ENCODE measurements at regions not wholly inside any gene's neighbourhood (a gene's known extent, or its start where the extent isn't known, plus 50 kb on each side); places are given as distances from the start of the nearest gene placed in this dataset.

- ATAC-seq (no peak), DNase-seq (ENCODE audit: extremely low read depth in 1 of 4, low spot score in 3 of 4) (no peak), FAIRE-seq (no peak)
- Histone ChIP-seq H4K20me1 (replicated peaks; ENCODE audit: control insufficient read depth, insufficient read depth, low read length) (no peaks in the 10 kb centered on the region), H3K4me3 (no peak overlapping the region), H3K27ac (ENCODE audit: extremely low read depth, low read depth, low read length) (no peak overlapping the region), H3K4me1 (replicated peaks in 1 of 2; ENCODE audit: control insufficient read depth in 2 of 2, insufficient read depth in 2 of 2, low read length in 2 of 2) (no peaks in the 10 kb centered on the region), H2AFZ (ENCODE audit: low read depth, low read length) (no peak overlapping the region), H3K36me3 (ENCODE audit: control insufficient read depth, insufficient read depth, low read length) (no peaks in the 10 kb centered on the region), H3K4me2 (ENCODE audit: insufficient read depth, low read length) (no peak overlapping the region), H3K9me3 (replicated peaks; ENCODE audit: control insufficient read depth, insufficient read depth, low read depth, low read length) (no peaks in the 10 kb centered on the region), H3K9ac (ENCODE audit: insufficient read depth in 1 of 2, low read depth in 2 of 2, low read length in 2 of 2) (no peak overlapping the region), H3K9me1 (ENCODE audit: control insufficient read depth, insufficient read depth, low read length) (no peaks in the 10 kb centered on the region), H3K27me3 (ENCODE audit: control insufficient read depth in 2 of 2, insufficient read depth in 2 of 2, low read length in 2 of 2) (no peaks in the 10 kb centered on the region), H3K79me2 (ENCODE audit: control insufficient read depth, insufficient read depth, low read length) (no peaks in the 10 kb centered on the region)
- ChIA-PET POLR2A (no interaction called here), CTCF (ENCODE audit: low intra/inter-chr PET ratio) (no interaction called here)
- no TSS peak for BruUV-seq (replicated peaks)
- TF ChIP-seq TRIM24 (IDR thresholded peaks at IDR 0.05) = no peak
- no peak for TF ChIP-seq SAFB (IDR thresholded peaks at IDR 0.05; ENCODE audit: borderline replicate concordance, low read depth, low read length)
- no peak for TF ChIP-seq DDX20 (tag; IDR thresholded peaks at IDR 0.05; ENCODE audit: low read depth)
- no peak for TF ChIP-seq ELF1 (tag; IDR thresholded peaks at IDR 0.05)
- TF ChIP-seq PTRF (tag; IDR thresholded peaks at IDR 0.05) = no peak
- no peak for TF ChIP-seq ZNF740 (CRISPR knock-in tag; IDR thresholded peaks at IDR 0.05)
- TF ChIP-seq ZNF740 (tag; IDR thresholded peaks at IDR 0.05) = no peak
- no peak for TF ChIP-seq NCOR1 (IDR thresholded peaks at IDR 0.05)
- no peak for TF ChIP-seq ZNF232 (CRISPR knock-in tag; IDR thresholded peaks at IDR 0.05)
- no peak for TF ChIP-seq MNT (conservative IDR thresholded peaks at IDR 0.05)
- TF ChIP-seq GABPB1 (CRISPR knock-in tag; IDR thresholded peaks at IDR 0.05) = no peak
- intact Hi-C loops (cut with micrococcal nuclease) (no loop called here), in situ Hi-C loops (cut with MboI) (no loop called here)
- WGBS (ENCODE audit: insufficient coverage, low coverage, missing lambda C conversion rate) = 0% methylated on average over 1 of the region's 1 CpG
These were observed 225.1 kb downstream of the DIO2 start for GRCh38 chr14:79986251-79986650.
